HG03103 (cell line): ENCODE measurements at regions not wholly inside any gene's neighbourhood (a gene's known extent, or its start where the extent isn't known, plus 50 kb on each side); places are given as distances from the start of the nearest gene placed in this dataset.
A peak's percentile ranks its signal among the peaks of the same experiment; 100 is the strongest.

Experiments used
- ATAC-seq: cut with Tn5 transposase; IDR thresholded peaks from one replicate; pipeline ENCODE4 v1.9.1; 2021; ENCODE audit warnings: low read depth; ENCODE audit not compliant: unreplicated experiment

GRCh38 chr5:111950660-111951059, 193.7 kb upstream of the NREP start:
- no peak for ATAC-seq

GRCh38 chr5:111948092-111948841, 191.3 kb upstream of the NREP start:
- no peak for ATAC-seq

GRCh38 chr5:111946556-111946955, 189.6 kb upstream of the NREP start:
- no peak for ATAC-seq

GRCh38 chr5:111945535-111945934, 188.5 kb upstream of the NREP start:
- ATAC-seq, result no peak

GRCh38 chr5:111942661-111943401, 185.8 kb upstream of the NREP start:
- ATAC-seq, result no peak

- peak; percentile 50 for ATAC-seq
Observed at GRCh38 chr5:111942201-111942600, 185.2 kb upstream of the NREP start.

GRCh38 chr5:111937094-111937493, 180.1 kb upstream of the NREP start:
- no peak for ATAC-seq

GRCh38 chr5:111935835-111936234, 178.8 kb upstream of the NREP start:
- ATAC-seq, result no peak

GRCh38 chr5:111935009-111935408, 178.0 kb upstream of the NREP start:
- no peak for ATAC-seq

GRCh38 chr5:111934511-111934910, 177.5 kb upstream of the NREP start:
- no peak for ATAC-seq

GRCh38 chr5:111933086-111933485, 176.1 kb upstream of the NREP start:
- ATAC-seq, result no peak

GRCh38 chr5:111932628-111933027, 175.6 kb upstream of the NREP start:
- ATAC-seq, result no peak

- no peak for ATAC-seq
Observed at GRCh38 chr5:111932199-111932598, 175.2 kb upstream of the NREP start.

- ATAC-seq, result no peak
Observed at GRCh38 chr5:111931655-111932054, 174.7 kb upstream of the NREP start.

GRCh38 chr5:111930905-111931461, 174.0 kb upstream of the NREP start:
- ATAC-seq, result no peak

- ATAC-seq, result no peak
Observed at GRCh38 chr5:111930449-111930848, 173.5 kb upstream of the NREP start.

GRCh38 chr5:111929867-111930266, 172.9 kb upstream of the NREP start:
- no peak for ATAC-seq

GRCh38 chr5:111929261-111929660, 172.3 kb upstream of the NREP start:
- no peak for ATAC-seq

GRCh38 chr5:111928511-111928910, 171.5 kb upstream of the NREP start:
- no peak for ATAC-seq

GRCh38 chr5:111927191-111927590, 170.2 kb upstream of the NREP start:
- no peak for ATAC-seq

- ATAC-seq, result no peak
Observed at GRCh38 chr5:111926026-111926425, 169.0 kb upstream of the NREP start.

GRCh38 chr5:111922344-111922743, 165.3 kb upstream of the NREP start:
- ATAC-seq, result no peak
